ENCODE measurements at regions not wholly inside any gene's neighbourhood (a gene's known extent, or its start where the extent isn't known, plus 50 kb on each side); places are given as distances from the start of the nearest gene placed in this dataset.
"Not testable (repeated sequence)": the region's sequence is repeated elsewhere in the genome, so short reads cannot be mapped to it uniquely, and the experiment has no call there.

DNA sequence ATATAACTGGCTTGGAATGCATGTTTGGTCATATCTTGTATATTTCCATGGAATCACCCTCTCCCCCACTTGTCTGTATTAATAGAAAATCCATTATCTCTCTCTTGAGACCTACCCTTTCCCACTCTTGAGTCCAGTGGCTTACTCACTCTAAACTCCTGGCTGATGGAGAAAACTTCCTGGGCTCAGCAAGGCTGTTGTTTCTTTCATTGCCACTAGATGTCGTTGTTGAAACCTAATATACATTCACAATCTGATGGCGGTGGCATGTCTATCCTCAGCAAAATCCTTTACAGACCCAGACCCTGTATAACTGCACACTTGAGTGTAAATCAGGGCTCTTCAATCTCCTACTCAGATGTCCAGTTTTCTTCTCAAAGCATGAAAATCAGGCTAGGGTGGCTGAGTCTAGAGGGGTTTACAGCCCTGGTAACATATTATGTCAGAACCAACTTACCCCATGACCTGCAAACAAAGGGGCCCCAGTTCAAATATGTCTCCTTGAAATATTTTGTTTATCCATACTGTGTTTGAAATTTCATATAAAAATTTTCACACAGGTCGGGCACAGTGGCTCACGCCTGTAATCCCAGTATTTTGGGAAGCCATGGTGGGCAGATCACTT, 70.0 kb upstream of the FAM241A start:
- H3K36me3 Mint-ChIP-seq = no peaks in the 10 kb centered on the region
- no peaks in the 10 kb centered on the region for H3K9me3 Mint-ChIP-seq
- peaks cover 20% of the 10 kb centered on the region for H3K27me3 Mint-ChIP-seq
- no peak overlapping the region for H3K27ac Mint-ChIP-seq
- peak; percentile 70 for ATAC-seq (ENCODE audit: low read depth)
- POLR2A ChIA-PET = no interaction called here
- no peak for DNase-seq
- H3K4me3 Mint-ChIP-seq = no peak overlapping the region
- no peaks in the 10 kb centered on the region for H3K4me1 Mint-ChIP-seq

DNA sequence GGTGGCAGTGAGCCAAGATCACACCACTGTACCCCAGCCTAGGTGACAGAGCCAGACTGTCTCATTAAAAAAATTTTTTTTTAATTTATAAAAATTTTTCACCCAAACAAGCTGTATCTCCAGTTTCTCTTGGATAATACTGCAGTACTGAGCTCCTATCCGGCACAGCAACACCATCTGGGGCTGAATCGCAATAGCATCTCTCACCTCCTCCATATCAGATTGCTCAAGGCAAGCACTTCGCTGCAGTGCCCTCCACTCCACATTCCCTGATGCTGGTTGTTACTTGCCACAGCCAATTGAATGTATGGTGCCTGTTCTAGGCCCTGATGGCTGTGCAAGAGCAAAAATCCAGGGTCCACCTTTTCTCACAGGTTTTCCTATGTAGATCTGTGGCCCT, 69.3 kb upstream of the FAM241A start:
- no peak overlapping the region for H3K27ac Mint-ChIP-seq
- POLR2A ChIA-PET = no interaction called here
- H3K9me3 Mint-ChIP-seq = no peaks in the 10 kb centered on the region
- H3K4me3 Mint-ChIP-seq = no peak overlapping the region
- peaks cover 21% of the 10 kb centered on the region for H3K27me3 Mint-ChIP-seq
- ATAC-seq (ENCODE audit: low read depth) (no peak), DNase-seq (no peak)
- H3K4me1 Mint-ChIP-seq = no peaks in the 10 kb centered on the region
- no peaks in the 10 kb centered on the region for H3K36me3 Mint-ChIP-seq

DNA sequence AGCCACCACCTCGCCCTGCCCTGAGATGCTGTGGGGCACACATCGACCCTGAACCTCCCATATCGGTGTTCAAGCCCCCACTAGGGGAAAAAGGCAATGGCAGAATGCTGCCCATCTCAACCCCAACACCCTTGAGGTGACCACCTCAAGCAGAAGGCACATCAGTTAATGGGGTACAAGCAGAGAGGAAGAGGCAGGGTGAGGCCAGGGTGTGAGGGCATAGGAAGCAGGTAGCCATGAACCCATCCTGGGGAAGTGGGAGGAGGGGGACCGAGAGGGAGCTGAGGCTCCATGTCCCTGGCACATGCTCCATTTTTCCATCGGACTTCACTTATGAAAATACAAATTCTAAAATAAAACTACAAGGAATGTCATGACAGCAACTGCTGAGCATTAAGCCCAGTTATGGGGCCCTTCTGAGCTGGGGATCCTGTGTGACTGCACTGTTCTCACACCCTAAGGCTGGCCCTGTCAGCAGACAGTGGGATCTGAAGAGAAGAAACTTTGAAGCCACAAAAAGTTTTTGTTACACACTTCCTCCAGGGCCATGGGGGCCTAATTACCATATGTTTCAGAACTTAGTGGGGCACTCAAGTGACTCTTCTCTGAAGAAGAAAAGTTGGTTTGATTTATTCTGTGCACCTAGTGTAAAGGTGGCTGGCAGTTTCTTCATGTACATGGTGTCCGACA, 68.2 kb upstream of the FAM241A start:
- DNase-seq (no peak), ATAC-seq (ENCODE audit: low read depth) (no peak)
- Mint-ChIP-seq H3K27me3 (peaks cover 16% of the 10 kb centered on the region), H3K36me3 (no peaks in the 10 kb centered on the region), H3K4me1 (no peaks in the 10 kb centered on the region), H3K9me3 (no peaks in the 10 kb centered on the region), H3K4me3 (no peak overlapping the region), H3K27ac (no peak overlapping the region)
- POLR2A ChIA-PET = no interaction called here

DNA sequence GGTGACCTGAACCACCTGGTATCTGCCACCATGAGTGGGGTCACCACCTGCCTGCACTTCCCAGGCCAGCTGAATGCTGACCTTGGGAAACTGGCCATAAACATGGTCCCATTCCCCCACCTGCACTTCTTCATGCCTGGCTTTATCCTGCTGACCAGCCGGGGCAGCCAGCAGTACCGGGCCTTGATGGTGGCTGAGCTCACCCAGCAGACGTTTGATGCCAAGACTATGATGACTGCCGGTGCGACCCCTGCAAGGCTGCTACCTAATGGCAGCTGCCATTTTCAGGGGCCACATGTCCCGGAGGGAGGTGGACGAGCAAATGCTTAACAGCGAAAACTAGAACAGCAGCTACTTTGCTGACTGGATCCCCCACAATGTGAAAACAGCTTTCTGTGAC, 67.5 kb upstream of the FAM241A start:
- DNase-seq = no peak
- H3K36me3 Mint-ChIP-seq = no peaks in the 10 kb centered on the region
- POLR2A ChIA-PET = no interaction called here
- no peak for ATAC-seq (ENCODE audit: low read depth)
- no peak overlapping the region for H3K4me3 Mint-ChIP-seq
- no peaks in the 10 kb centered on the region for H3K4me1 Mint-ChIP-seq
- peaks cover 10% of the 10 kb centered on the region for H3K27me3 Mint-ChIP-seq
- H3K9me3 Mint-ChIP-seq = no peaks in the 10 kb centered on the region
- H3K27ac Mint-ChIP-seq = no peak overlapping the region

DNA sequence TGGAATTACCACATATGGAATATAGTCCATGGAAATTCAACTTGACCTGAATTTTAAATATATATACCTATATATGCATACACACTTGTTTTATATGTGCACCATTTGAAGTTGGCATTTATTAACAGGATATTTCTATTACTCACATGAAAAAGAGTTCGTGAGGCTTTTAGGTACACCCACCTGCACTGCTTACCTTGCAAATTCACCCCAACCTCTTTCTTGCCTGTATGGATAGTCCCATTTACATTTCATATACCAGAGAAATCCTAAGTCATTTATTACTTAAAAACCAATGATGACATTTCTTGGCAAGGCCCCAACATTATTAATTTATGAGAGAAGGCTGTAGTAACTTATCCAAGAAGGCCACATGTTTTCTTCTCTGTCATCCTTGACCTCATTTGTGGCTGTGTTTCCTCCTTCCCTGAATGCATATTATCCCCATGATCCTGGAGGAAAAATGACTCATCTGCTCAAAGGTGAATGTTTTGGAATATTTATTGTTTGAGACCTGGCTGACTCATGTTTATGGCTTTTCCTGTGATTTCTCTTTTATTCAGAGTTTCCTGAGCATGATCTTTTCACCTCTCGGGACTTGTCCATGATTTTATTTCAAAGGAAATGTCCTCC, 62.2 kb upstream of the FAM241A start:
- H3K4me1 Mint-ChIP-seq = peaks cover 5% of the 10 kb centered on the region
- POLR2A ChIA-PET = no interaction called here
- no peak for DNase-seq
- no peak overlapping the region for H3K27ac Mint-ChIP-seq
- peaks cover 2% of the 10 kb centered on the region for H3K36me3 Mint-ChIP-seq
- peaks cover 15% of the 10 kb centered on the region for H3K27me3 Mint-ChIP-seq
- H3K4me3 Mint-ChIP-seq = no peak overlapping the region
- no peaks in the 10 kb centered on the region for H3K9me3 Mint-ChIP-seq
- no peak for ATAC-seq (ENCODE audit: low read depth)

DNA sequence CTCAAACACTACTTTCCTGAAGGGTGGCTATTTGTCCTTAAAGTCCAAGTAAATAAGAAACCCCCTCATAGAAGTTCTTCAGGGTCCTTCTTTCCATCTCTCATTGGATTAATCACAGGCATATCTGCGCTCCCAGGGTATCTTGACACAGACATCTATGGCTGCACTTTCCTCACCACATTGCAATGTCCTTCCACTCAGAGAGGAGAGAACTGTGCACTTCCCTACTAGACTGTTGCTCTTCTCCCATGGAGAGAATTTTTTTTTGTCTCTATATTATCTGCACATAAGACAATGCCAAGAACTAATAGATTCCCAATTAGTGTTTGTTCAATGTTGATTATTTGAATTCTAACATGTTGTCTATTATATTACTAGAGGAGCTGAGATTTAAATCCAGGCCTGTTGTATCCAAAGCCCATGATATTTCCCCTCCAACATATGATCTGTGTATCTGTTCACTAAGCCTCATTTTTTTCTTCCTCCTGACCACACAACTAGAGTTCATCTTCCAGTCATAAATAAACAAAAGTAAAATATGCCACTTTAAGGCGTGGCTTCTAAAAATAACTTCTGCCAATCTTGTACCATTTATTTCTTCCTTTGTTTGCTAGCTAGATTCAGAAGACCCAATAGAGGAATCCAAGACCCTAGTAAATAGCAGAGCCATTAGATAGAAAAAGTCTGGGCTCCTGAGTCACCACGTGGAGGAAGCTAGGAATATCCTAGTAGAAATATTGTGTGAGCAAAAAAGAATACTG, 61.5 kb upstream of the FAM241A start:
- H3K4me1 Mint-ChIP-seq = peaks cover 5% of the 10 kb centered on the region
- no peak overlapping the region for H3K27ac Mint-ChIP-seq
- DNase-seq (no peak), ATAC-seq (ENCODE audit: low read depth) (no peak)
- no peaks in the 10 kb centered on the region for H3K9me3 Mint-ChIP-seq
- no peak overlapping the region for H3K4me3 Mint-ChIP-seq
- H3K27me3 Mint-ChIP-seq = peaks cover 20% of the 10 kb centered on the region
- POLR2A ChIA-PET = no interaction called here
- peaks cover 2% of the 10 kb centered on the region for H3K36me3 Mint-ChIP-seq

DNA sequence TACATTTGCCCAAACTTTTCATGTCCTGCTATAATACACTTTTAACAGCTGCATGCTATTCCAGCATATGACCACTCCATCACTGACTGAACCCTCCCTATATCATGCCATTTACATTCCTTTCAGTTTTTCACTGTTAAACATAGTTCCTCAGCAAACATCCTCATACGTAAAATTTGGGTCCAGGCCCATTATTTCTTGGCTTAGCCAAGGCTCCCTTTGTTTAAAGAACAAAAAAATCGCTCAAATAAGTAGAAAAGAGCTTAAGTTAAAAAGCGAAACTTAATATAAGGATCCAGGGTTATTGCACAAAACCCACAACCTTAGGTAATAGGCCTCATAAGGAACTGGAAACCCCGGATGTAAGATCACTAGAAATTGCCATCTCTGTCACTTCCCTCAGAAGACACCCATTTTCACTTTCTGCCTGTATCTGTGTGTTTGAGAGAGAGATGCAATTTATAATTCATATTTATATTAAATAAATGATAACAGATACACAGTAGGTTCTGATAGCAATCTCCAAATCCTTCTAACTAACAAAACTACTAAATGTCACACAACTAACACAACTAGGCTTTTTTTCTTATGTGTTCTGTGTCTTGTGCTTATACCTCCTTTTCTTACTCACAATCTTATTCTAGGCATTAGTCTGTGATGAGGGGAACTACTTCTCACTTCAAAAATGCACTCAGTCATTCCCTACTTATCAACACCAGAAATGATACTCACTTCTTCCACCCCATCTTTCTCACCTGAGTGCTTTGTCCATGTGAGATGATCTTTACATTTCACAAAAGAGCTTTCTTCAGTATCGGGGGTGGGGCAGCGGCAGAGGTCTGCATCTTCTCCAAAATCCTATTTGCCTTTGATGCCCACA, 59.9 kb upstream of the FAM241A start:
- DNase-seq = no peak
- POLR2A ChIA-PET = no interaction called here
- no peak overlapping the region for H3K4me3 Mint-ChIP-seq
- H3K27me3 Mint-ChIP-seq = peaks cover 18% of the 10 kb centered on the region
- peaks cover 5% of the 10 kb centered on the region for H3K4me1 Mint-ChIP-seq
- no peak for ATAC-seq (ENCODE audit: low read depth)
- H3K9me3 Mint-ChIP-seq = no peaks in the 10 kb centered on the region
- peaks cover 2% of the 10 kb centered on the region for H3K36me3 Mint-ChIP-seq
- peak overlapping the region; percentile 43 for H3K27ac Mint-ChIP-seq

DNA sequence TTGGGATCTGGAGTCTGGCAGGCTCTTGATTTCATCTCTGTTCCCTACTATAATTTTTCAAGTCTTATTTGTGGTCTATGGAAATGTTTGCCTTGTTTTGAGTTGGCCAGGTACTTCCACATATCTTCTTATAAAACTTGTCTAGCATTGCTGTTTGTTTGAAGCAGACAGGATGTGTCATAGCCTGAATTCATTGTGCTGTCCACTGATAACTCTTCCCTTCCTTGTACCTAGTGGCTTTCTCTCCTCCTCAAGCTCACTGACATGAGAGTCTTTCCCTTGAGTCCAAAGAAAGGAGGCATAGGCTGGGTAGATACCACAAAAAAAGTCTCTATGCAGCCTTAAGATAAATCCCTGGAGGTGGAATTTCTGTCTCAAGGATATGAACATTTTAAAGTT, 59.2 kb upstream of the FAM241A start:
- Mint-ChIP-seq H3K36me3 (peaks cover 2% of the 10 kb centered on the region), H3K4me1 (peaks cover 5% of the 10 kb centered on the region), H3K27ac (no peak overlapping the region), H3K27me3 (peaks cover 14% of the 10 kb centered on the region), H3K9me3 (no peaks in the 10 kb centered on the region), H3K4me3 (no peak overlapping the region)
- POLR2A ChIA-PET = no interaction called here
- DNase-seq (no peak), ATAC-seq (ENCODE audit: low read depth) (no peak)

DNA sequence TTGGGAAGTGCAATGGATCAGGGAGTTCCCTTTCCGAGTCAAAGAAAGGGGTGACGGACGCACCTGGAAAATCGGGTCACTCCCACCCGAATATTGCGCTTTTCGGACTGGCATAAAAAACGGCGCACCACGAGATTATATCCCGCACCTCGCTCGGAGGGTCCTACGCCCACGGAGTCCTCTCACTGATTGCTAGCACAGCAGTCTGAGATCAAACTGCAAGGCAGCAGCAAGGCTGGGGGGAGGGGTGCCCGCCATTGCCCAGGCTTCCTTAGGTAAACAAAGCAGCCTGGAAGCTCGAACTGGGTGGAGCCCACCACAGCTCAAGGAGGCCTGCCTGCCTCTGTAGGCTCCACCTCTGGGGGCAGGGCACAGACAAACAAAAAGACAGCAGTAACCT, 58.6 kb upstream of the FAM241A start:
- DNase-seq; H3K36me3 Mint-ChIP-seq; H3K4me3 Mint-ChIP-seq; H3K4me1 Mint-ChIP-seq; H3K27ac Mint-ChIP-seq; ATAC-seq (ENCODE audit: low read depth); POLR2A ChIA-PET; H3K9me3 Mint-ChIP-seq: not testable (repeated sequence)
- H3K27me3 Mint-ChIP-seq = peaks cover 12% of the 10 kb centered on the region

DNA sequence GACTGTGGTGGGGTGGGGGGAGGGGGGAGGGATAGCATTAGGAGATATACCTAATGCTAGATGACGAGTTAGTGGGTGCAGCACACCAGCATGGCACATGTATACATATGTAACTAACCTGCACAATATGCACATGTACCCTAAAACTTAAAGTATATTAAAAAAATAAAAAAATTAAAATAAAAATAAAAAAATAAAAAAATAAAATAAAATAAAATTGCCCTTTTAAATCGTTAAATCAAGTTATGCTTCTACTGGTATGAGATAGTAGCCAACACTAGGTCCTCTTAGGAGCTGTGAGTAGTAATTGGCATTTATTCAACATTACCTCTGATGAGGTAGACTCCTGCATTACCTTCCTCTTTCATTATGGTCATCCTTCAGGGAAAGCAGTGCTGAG, 52.9 kb upstream of the FAM241A start:
- ATAC-seq (ENCODE audit: low read depth); H3K27ac Mint-ChIP-seq; H3K9me3 Mint-ChIP-seq; POLR2A ChIA-PET; H3K4me1 Mint-ChIP-seq; H3K36me3 Mint-ChIP-seq; H3K4me3 Mint-ChIP-seq; DNase-seq: not testable (repeated sequence)
- H3K27me3 Mint-ChIP-seq = peaks cover 30% of the 10 kb centered on the region

DNA sequence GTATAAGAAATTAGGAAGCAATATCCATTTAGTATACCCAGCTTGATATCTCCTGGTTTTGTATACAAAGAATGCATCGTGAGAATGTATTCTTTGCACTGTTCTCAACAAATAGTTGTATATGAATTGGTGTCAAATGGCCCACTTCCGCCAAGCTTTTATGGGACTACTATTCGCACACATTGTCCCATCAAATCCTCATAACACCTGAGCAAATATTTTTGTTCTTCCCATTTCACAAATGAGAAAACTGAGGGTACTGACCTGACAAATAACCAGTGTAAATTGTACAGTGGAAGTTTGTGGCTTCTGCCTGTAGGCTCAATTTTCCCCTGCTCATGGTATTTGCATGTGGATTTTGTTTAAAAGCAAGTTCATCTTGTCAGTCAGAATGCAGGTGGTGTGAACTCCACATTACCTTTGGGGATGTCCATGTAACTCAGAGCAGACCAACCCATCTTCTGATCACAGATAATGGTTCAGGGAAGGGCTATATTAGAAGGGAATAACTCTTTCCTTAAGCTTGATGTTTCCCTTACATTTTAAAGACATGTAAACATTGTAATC, 51.5 kb upstream of the FAM241A start:
- DNase-seq = no peak
- Mint-ChIP-seq H3K27ac (no peak overlapping the region), H3K4me3 (no peak overlapping the region), H3K27me3 (peaks cover 28% of the 10 kb centered on the region), H3K36me3 (no peaks in the 10 kb centered on the region), H3K9me3 (no peaks in the 10 kb centered on the region), H3K4me1 (no peaks in the 10 kb centered on the region)
- ATAC-seq (ENCODE audit: low read depth) = no peak
- POLR2A ChIA-PET = no interaction called here

DNA sequence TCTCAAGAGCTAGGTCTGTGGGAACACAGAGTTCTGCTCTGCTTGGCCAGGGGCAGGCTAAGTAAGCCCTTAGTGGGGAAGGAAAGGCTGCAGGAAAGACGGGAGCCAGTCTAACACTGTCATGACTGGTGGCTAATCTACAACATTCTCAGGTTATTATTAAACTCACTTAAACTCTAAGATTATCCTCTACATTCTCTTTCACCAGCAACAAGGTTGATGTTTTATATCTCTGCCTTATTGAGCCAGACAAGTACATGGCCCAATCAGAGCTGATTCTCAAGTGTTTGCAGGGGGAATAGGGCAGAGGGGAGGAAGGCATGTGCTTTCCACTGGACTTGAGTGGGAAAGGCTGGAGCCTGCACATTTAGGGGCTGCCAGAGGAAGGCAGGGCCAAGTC, 50.9 kb upstream of the FAM241A start:
- H3K9me3 Mint-ChIP-seq = no peaks in the 10 kb centered on the region
- no peak for DNase-seq
- no peak for ATAC-seq (ENCODE audit: low read depth)
- no peak overlapping the region for H3K27ac Mint-ChIP-seq
- H3K36me3 Mint-ChIP-seq = no peaks in the 10 kb centered on the region
- no peak overlapping the region for H3K4me3 Mint-ChIP-seq
- H3K27me3 Mint-ChIP-seq = peaks cover 28% of the 10 kb centered on the region
- no peaks in the 10 kb centered on the region for H3K4me1 Mint-ChIP-seq
- POLR2A ChIA-PET = interaction anchor here (1.0 kb wide), 1 partner anchor 119 kb away, joined by 3 read pairs; no protein-coding TSS in a partner anchor
